Uterus (tissue), 2 donors: ENCODE measurements at regions not wholly inside any gene's neighbourhood (a gene's known extent, or its start where the extent isn't known, plus 50 kb on each side); places are given as distances from the start of the nearest gene placed in this dataset.

Source experiments
- POLR2A ChIP-seq, 2 donors: fragments of 450-650 bp; IDR thresholded peaks; one replicate each; pipeline ENCODE4 v1.6.1; 2016; ENCODE audit warnings: antibody characterized with exemption in 2 of 2, mild to moderate bottlenecking in 1 of 2, moderate library complexity in 1 of 2
- TF ChIP-seq, protein P1 (sequence below), 4 experiments: fragments of 200-600 bp in 2 of 4; fragments of 450-650 bp in 2 of 4; sonication (generic) in 2 of 4; IDR thresholded peaks; one replicate each; pipeline ENCODE4 v1.5.1; 2016 to 2019; ENCODE audit warnings: antibody characterized with exemption in 4 of 4, mild to moderate bottlenecking in 2 of 4, moderate library complexity in 1 of 4

DNA sequence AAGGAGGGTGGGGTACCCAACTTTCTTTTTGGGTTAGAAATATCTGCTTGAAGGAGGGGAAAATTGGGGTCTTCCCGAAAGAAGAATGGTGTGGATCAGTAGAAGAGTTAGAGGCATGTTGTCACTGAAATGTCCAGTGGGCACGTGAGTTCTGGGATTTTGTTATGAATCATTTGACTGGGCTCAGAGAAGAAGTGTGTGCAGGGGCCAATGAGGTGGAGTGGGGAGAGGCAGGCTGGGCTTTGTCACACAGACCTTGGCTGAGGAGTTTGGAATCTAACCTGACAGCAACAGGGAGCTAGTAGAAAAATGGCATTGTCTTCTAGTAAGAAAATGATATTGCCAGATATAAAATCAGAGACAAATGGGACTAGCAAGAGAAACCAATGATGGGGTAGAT lies 436.8 kb downstream of the MFSD1 start:
- TF ChIP-seq, protein P1, sequence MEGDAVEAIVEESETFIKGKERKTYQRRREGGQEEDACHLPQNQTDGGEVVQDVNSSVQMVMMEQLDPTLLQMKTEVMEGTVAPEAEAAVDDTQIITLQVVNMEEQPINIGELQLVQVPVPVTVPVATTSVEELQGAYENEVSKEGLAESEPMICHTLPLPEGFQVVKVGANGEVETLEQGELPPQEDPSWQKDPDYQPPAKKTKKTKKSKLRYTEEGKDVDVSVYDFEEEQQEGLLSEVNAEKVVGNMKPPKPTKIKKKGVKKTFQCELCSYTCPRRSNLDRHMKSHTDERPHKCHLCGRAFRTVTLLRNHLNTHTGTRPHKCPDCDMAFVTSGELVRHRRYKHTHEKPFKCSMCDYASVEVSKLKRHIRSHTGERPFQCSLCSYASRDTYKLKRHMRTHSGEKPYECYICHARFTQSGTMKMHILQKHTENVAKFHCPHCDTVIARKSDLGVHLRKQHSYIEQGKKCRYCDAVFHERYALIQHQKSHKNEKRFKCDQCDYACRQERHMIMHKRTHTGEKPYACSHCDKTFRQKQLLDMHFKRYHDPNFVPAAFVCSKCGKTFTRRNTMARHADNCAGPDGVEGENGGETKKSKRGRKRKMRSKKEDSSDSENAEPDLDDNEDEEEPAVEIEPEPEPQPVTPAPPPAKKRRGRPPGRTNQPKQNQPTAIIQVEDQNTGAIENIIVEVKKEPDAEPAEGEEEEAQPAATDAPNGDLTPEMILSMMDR (IDR thresholded peaks at IDR 0.05), result no peak
- no peak for TF ChIP-seq POLR2A (IDR thresholded peaks at IDR 0.05)
